ENCODE measurements at regions not wholly inside any gene's neighbourhood (a gene's known extent, or its start where the extent isn't known, plus 50 kb on each side); places are given as distances from the start of the nearest gene placed in this dataset.

DNA sequence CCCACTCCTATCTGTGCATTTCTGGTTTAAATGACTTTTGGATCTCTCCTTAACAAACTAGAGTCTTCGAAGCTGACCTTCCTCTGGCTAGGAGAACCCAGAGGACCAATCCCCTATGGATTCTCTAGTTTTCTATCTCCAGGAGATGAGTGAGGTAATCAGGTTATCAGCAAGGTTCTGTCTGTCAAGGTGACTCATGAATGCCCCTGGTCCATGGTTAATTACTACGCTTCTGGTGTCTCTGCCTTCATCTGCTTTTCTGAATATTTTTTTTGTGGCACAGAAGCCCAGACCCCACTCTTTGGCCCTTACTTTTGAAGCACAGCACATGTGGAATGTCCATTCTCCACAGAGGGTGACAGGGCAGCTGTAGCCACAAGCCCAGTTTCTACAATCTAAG is 897.9 kb upstream of the KLHL29 start:
- no peaks in the 10 kb centered on the region for H3K27me3 Mint-ChIP-seq (ENCODE audit: insufficient read depth, low read depth)
- H3K9me3 ChIP-seq (ENCODE audit: low read depth), result no peaks in the 10 kb centered on the region
- H3K9me3 Mint-ChIP-seq, result peaks cover 13% of the 10 kb centered on the region
- no peaks in the 10 kb centered on the region for H3K27me3 ChIP-seq
- H3K27ac Mint-ChIP-seq, result no peak overlapping the region
- H3K79me2 ChIP-seq (ENCODE audit: low read depth), result no peaks in the 10 kb centered on the region
- peak; percentile 16 for DNase-seq (ENCODE audit: low spot score)
- H3K4me2 ChIP-seq, result peak overlapping the region; percentile 54
- no peak overlapping the region for H3K4me3 Mint-ChIP-seq
- peaks cover 15% of the 10 kb centered on the region for H3F3A ChIP-seq (ENCODE audit: low read depth)
- H3K4me1 ChIP-seq, result peaks cover 34% of the 10 kb centered on the region
- no peaks in the 10 kb centered on the region for H3K36me3 ChIP-seq
- H3K27ac ChIP-seq, result peak overlapping the region; percentile 59
- no peak overlapping the region for H3K4me3 ChIP-seq
- no peaks in the 10 kb centered on the region for H4K20me1 ChIP-seq (ENCODE audit: low read depth)
- H2AFZ ChIP-seq (replicated peaks), result no peak overlapping the region
- TF ChIP-seq EZH2 (IDR thresholded peaks at IDR 0.05), result no peak
- no peak for TF ChIP-seq CTCF (IDR thresholded peaks at IDR 0.05)
- no peak for TF ChIP-seq EZH2phosphoT487 (IDR thresholded peaks at IDR 0.05)
- peaks cover 20% of the 10 kb centered on the region for H3K4me1 Mint-ChIP-seq
- H3K9ac ChIP-seq, result no peak overlapping the region
- H3K36me3 Mint-ChIP-seq, result peaks cover 3% of the 10 kb centered on the region

DNA sequence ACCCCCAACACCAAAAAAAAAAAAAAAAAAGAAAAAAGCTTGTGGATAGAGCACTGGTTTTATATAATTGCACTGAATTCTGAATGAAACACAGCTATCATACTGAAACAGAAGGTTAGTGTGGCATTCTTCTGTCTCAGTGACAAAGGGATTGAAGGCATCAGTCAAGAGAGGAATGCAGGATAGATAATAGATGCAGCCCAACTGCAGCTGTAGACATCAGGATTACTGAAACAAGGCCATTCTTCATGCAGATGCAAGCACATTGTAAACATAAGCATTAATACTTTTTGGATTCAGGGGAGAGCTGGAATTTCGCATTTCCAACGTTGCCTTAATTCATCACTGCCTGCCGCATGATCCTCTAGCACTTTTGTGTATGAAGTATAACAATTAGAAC is 897.4 kb upstream of the KLHL29 start:
- H3K9me3 Mint-ChIP-seq, result peaks cover 13% of the 10 kb centered on the region
- H3K9ac ChIP-seq, result no peak overlapping the region
- peaks cover 3% of the 10 kb centered on the region for H3K36me3 Mint-ChIP-seq
- H3K27me3 Mint-ChIP-seq (ENCODE audit: insufficient read depth, low read depth), result no peaks in the 10 kb centered on the region
- no peak overlapping the region for H3K27ac Mint-ChIP-seq
- H3K4me1 ChIP-seq, result peaks cover 34% of the 10 kb centered on the region
- H2AFZ ChIP-seq (replicated peaks), result no peak overlapping the region
- peak overlapping the region; percentile 82 for H3K27ac ChIP-seq
- no peak overlapping the region for H3K4me3 Mint-ChIP-seq
- H3K4me3 ChIP-seq, result no peak overlapping the region
- DNase-seq (ENCODE audit: low spot score), result peak; percentile 83
- peak overlapping the region; percentile 54 for H3K4me2 ChIP-seq
- no peaks in the 10 kb centered on the region for H3K36me3 ChIP-seq
- H3K27me3 ChIP-seq, result no peaks in the 10 kb centered on the region
- peaks cover 20% of the 10 kb centered on the region for H3K4me1 Mint-ChIP-seq
- no peaks in the 10 kb centered on the region for H3K79me2 ChIP-seq (ENCODE audit: low read depth)
- H4K20me1 ChIP-seq (ENCODE audit: low read depth), result no peaks in the 10 kb centered on the region
- peaks cover 15% of the 10 kb centered on the region for H3F3A ChIP-seq (ENCODE audit: low read depth)
- H3K9me3 ChIP-seq (ENCODE audit: low read depth), result no peaks in the 10 kb centered on the region
- no peak for TF ChIP-seq EZH2phosphoT487 (IDR thresholded peaks at IDR 0.05)
- no peak for TF ChIP-seq CTCF (IDR thresholded peaks at IDR 0.05)
- no peak for TF ChIP-seq EZH2 (IDR thresholded peaks at IDR 0.05)

DNA sequence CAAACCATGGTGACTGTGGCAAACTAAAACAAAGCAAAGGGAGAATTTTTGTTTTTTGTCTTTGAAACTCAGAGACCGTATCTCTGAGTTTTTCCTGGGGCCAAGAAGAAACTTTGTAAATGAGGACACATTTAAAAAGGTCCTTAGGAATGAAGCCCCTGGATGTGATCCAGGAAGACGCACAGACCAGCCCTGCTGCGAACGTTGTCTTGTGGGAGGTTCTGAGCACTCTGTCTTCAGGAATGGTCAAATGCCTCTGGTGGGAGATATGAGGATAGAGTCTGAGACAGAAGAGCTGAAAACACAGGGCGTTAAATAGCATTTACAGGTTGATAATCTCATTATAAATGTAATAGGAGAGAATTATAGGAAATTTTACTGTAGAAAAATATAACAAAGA is 893.5 kb upstream of the KLHL29 start:
- no peaks in the 10 kb centered on the region for H3K27me3 Mint-ChIP-seq (ENCODE audit: insufficient read depth, low read depth)
- peaks cover 15% of the 10 kb centered on the region for H3F3A ChIP-seq (ENCODE audit: low read depth)
- no peak overlapping the region for H3K27ac Mint-ChIP-seq
- no peaks in the 10 kb centered on the region for H3K27me3 ChIP-seq
- H3K9me3 ChIP-seq (ENCODE audit: low read depth), result no peaks in the 10 kb centered on the region
- peaks cover 3% of the 10 kb centered on the region for H3K36me3 Mint-ChIP-seq
- H3K4me3 Mint-ChIP-seq, result no peak overlapping the region
- TF ChIP-seq CTCF (IDR thresholded peaks at IDR 0.05) (no peak), EZH2 (IDR thresholded peaks at IDR 0.05) (no peak), EZH2phosphoT487 (IDR thresholded peaks at IDR 0.05) (no peak)
- no peaks in the 10 kb centered on the region for H3K79me2 ChIP-seq (ENCODE audit: low read depth)
- peaks cover 10% of the 10 kb centered on the region for H3K4me1 Mint-ChIP-seq
- peaks cover 18% of the 10 kb centered on the region for H3K4me1 ChIP-seq
- H3K4me2 ChIP-seq, result no peak overlapping the region
- no peak overlapping the region for H2AFZ ChIP-seq (replicated peaks)
- H4K20me1 ChIP-seq (ENCODE audit: low read depth), result no peaks in the 10 kb centered on the region
- H3K4me3 ChIP-seq, result no peak overlapping the region
- H3K9me3 Mint-ChIP-seq, result peaks cover 13% of the 10 kb centered on the region
- no peak for DNase-seq (ENCODE audit: low spot score)
- H3K36me3 ChIP-seq, result no peaks in the 10 kb centered on the region
- H3K9ac ChIP-seq, result no peak overlapping the region
- no peak overlapping the region for H3K27ac ChIP-seq
